ENCODE measurements at regions not wholly inside any gene's neighbourhood (a gene's known extent, or its start where the extent isn't known, plus 50 kb on each side); places are given as distances from the start of the nearest gene placed in this dataset.

DNA sequence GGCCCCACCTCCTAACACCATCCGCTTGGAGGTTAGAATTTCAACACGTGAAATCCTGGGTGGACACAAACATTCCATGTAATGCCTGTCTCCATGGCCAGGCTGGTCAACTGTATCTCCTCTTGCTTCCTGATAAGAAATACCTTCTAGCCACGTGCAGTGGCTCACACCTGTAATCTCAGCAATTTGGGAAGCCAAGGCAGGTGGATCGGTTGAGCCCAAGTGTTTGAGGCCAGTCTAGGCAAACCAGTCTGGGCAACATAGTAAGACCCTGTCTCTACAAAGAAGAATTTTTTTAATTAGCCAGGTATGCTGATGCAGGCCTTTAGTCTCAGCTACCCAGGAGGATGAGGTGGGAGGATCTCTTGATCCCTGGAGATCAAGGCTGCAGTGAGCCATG, 58.3 kb upstream of the GALNT2 start:
- H3K36me3 ChIP-seq: no peaks in the 10 kb centered on the region
- H3K27me3 ChIP-seq: no peaks in the 10 kb centered on the region
- no peak for DNase-seq
- peaks cover 0 to 5% (median 0%) of the 10 kb centered on the region in 4 donors for H3K4me1 ChIP-seq
- H3K9me3 ChIP-seq: no peaks in the 10 kb centered on the region
- in situ Hi-C loops (cut with MboI; ENCODE audit: low pct_ligation_motif_present in 1 of 4, low pct_unique_long_range_greater_than_20kb in 1 of 4, low sequenced_read_pairs in 3 of 4) (no loop called here), intact Hi-C loops (cut with DNase I; ENCODE audit: low total_unique reads) (no loop called here)
- no peak for TF ChIP-seq POLR2A (IDR thresholded peaks at IDR 0.05)
- TF ChIP-seq, protein P1, sequence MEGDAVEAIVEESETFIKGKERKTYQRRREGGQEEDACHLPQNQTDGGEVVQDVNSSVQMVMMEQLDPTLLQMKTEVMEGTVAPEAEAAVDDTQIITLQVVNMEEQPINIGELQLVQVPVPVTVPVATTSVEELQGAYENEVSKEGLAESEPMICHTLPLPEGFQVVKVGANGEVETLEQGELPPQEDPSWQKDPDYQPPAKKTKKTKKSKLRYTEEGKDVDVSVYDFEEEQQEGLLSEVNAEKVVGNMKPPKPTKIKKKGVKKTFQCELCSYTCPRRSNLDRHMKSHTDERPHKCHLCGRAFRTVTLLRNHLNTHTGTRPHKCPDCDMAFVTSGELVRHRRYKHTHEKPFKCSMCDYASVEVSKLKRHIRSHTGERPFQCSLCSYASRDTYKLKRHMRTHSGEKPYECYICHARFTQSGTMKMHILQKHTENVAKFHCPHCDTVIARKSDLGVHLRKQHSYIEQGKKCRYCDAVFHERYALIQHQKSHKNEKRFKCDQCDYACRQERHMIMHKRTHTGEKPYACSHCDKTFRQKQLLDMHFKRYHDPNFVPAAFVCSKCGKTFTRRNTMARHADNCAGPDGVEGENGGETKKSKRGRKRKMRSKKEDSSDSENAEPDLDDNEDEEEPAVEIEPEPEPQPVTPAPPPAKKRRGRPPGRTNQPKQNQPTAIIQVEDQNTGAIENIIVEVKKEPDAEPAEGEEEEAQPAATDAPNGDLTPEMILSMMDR (IDR thresholded peaks at IDR 0.05): no peak
- TF ChIP-seq EP300 (IDR thresholded peaks at IDR 0.05; ENCODE audit: low read depth): no peak
- TF ChIP-seq POLR2AphosphoS5 (IDR thresholded peaks at IDR 0.05): no peak
- 86 to 93% methylated on average over 2 to 4 of the region's 4 CpGs for WGBS, 2 donors (ENCODE audit: low coverage in 1 of 2)
- H3K27ac ChIP-seq: no peak overlapping the region
- no peak overlapping the region for H3K4me3 ChIP-seq

DNA sequence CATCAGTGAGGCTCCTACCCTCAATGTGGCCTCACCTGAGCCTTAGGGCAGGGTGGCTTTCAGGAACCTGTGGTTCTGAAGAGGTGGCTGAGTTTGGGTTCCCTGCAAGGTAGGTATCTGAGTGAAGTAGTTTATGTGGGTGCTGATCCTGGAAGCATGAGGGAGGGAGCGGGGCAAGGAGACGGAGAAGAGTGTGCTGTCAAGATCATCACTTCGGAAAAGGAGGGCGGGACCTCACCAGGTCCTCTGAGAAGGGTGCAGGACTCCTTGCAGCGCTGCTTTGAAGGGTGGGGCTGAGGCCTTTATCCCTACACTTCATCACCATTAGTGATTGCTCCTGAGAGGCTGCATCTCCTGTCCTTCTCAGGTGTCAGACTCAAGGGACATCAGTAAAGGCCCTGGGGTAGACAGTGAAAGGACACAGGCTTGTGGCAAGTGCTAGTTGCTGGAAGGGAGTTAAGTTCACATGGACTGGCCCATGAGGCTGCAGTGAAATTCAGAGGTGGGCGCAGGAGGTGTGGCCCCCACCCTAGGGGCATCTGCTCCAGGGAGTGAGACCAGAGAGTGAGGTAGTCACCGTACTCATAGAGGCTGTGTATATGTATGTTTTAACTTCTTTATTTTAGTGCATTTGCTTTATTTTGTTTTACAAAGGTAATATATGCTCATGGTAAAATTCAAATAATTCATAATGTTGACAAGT, 57.3 kb upstream of the GALNT2 start:
- Histone ChIP-seq H3K4me1 (peaks cover 0 to 5% (median 0%) of the 10 kb centered on the region in 4 donors), H3K27ac (no peak overlapping the region), H3K4me3 (no peak overlapping the region), H3K36me3 (no peaks in the 10 kb centered on the region), H3K9me3 (no peaks in the 10 kb centered on the region), H3K27me3 (no peaks in the 10 kb centered on the region)
- in situ Hi-C loops (cut with MboI; ENCODE audit: low pct_ligation_motif_present in 1 of 4, low pct_unique_long_range_greater_than_20kb in 1 of 4, low sequenced_read_pairs in 3 of 4) (no loop called here), intact Hi-C loops (cut with DNase I; ENCODE audit: low total_unique reads) (no loop called here)
- TF ChIP-seq POLR2AphosphoS5 (IDR thresholded peaks at IDR 0.05) (no peak), EP300 (IDR thresholded peaks at IDR 0.05; ENCODE audit: low read depth) (no peak), POLR2A (IDR thresholded peaks at IDR 0.05) (no peak)
- TF ChIP-seq, protein P1 (IDR thresholded peaks at IDR 0.05): no peak
- WGBS, 2 donors (ENCODE audit: low coverage in 1 of 2): 85% methylated on average over 4 to 7 of the region's 7 CpGs
- no peak for DNase-seq

DNA sequence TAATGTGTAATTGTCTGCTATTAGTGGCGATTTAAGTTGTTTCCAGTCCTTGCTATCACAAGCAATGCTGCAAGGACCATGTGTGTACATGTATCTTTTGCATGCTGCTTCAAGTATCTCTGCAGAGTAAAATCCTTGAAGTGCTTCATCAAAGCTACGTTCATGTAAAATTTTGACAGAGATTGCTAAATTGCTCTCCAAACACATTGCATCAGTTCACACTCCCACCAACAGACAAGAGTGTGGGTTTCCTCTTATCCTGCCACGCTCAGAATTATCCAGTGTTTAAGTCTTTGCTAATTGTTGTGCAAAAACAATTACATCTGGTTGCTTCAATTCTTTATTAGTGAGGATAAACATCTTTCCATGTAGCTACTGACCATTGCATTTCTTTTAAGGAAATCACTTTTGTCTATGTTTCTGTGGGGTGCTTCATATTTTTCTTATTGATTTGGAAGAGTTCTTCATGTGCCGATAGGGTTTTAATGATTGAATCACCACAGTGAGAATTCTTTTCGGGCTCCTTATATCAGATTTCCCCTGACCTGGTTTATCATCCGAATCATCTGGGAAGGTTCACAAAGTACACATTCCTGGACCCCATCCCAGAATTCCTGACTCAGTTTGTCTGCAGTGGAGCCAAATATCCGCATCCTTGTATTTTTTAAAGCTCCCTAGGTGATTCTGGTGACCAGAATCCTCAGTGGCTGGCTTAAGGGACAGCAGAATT, 56.3 kb upstream of the GALNT2 start:
- peaks cover 0 to 5% (median 0%) of the 10 kb centered on the region in 4 donors for H3K4me1 ChIP-seq

More for the DNA sequence above, 56.3 kb upstream of the GALNT2 start:
- no peak overlapping the region for H3K4me3 ChIP-seq
- no peak for DNase-seq
- in situ Hi-C loops (cut with MboI; ENCODE audit: low pct_ligation_motif_present in 1 of 4, low pct_unique_long_range_greater_than_20kb in 1 of 4, low sequenced_read_pairs in 3 of 4) (no loop called here), intact Hi-C loops (cut with DNase I; ENCODE audit: low total_unique reads) (no loop called here)
- H3K36me3 ChIP-seq: no peaks in the 10 kb centered on the region
- 64 to 81% methylated on average over 5 to 7 of the region's 7 CpGs for WGBS, 2 donors (ENCODE audit: low coverage in 1 of 2)
- no peak for TF ChIP-seq POLR2A (IDR thresholded peaks at IDR 0.05)
- TF ChIP-seq, protein P1 (IDR thresholded peaks at IDR 0.05): no peak
- no peak for TF ChIP-seq EP300 (IDR thresholded peaks at IDR 0.05; ENCODE audit: low read depth)
- no peak for TF ChIP-seq POLR2AphosphoS5 (IDR thresholded peaks at IDR 0.05)
- no peak overlapping the region for H3K27ac ChIP-seq
- no peaks in the 10 kb centered on the region for H3K9me3 ChIP-seq
- no peaks in the 10 kb centered on the region for H3K27me3 ChIP-seq
